Stimulated activated CD4-positive, alpha-beta T cell treated with anti-CD3 and anti-CD28 coated beads, Interleukin-1b, Interleukin-23, amount 100 ng/mL, for 4 hours (primary cell): ENCODE measurements at regions not wholly inside any gene's neighbourhood (a gene's known extent, or its start where the extent isn't known, plus 50 kb on each side); places are given as distances from the start of the nearest gene placed in this dataset.

ENCODE experiments used
- DNase-seq, 2 donors: peaks; one replicate each; pipeline ENCODE4 v3.0.0-alpha.2; 2020; ENCODE audit warnings: low read depth in 2 of 2

DNA sequence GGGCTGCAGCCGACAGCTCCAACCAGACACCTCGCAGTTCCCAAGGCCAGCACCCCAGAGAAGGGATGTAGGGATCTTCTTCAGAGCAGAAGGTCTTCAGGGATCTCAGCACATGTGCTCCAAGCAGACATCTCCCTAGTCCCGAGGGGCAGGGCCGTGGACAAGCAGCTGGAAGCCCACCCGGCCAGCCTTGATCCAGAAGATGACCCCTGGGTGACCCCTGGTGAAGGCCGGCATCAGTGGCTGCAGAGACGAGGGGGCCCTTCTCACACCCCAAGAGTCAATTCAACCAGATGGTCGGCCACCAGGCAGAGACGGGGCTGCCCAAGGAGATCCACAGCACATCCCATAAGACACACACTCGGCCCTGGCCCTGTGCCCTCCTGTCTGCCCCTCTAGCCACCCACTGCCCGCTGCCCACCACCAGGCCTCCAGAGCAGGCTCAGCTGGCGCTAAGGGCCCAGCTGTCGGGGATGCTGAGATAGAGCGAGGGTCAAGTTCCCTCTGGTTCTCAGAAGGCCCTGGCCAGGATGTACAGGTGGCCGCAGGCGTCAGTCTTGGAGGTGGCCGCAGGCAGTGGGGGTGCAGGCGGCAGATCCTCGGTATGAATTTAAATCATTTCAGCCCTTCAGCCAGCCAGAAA is 168.3 kb downstream of the BRD1 start:
- DNase-seq, result no peak

- no peak for DNase-seq
Observed at GRCh38 chr22:49658902-49659280, 168.8 kb downstream of the BRD1 start.

GRCh38 chr22:49657974-49658590 is 169.6 kb downstream of the BRD1 start:
- DNase-seq, result no peak

- peak; percentile 62 to 66 for DNase-seq
Observed at GRCh38 chr22:49657275-49657973, 170.2 kb downstream of the BRD1 start.

- DNase-seq, result peak in 1 of 2 donors; percentile 25
Observed at GRCh38 chr22:49656883-49657274, 170.8 kb downstream of the BRD1 start.

DNA sequence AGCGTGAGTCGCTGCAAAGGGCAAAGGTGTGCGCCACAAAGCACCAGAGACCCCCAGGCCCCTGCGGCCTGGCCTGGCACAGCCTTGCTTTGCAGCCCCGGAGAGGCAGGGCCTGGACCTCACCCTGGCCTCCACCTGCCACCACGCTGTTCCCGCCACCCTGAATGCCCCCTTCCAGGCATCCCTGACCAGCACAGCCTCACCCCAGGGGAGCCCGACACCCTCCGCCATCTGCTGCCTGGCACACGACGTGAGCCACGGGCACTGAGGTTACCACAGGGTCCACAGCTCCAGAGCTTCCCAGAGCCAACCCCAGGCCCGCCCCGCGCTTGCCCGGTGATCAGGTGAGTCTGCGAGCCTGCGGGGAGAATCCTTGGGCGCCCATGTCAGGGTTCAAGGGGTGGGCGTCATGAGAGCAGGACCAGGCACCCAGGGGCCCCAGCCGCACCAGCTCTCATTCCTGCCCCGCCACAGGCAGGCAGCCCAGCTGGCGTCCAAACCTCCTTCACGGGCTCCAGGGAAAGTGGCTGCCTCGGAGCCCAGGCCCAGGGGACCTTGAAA is 171.3 kb downstream of the BRD1 start:
- peak in 1 of 2 donors; percentile 13 for DNase-seq

DNA sequence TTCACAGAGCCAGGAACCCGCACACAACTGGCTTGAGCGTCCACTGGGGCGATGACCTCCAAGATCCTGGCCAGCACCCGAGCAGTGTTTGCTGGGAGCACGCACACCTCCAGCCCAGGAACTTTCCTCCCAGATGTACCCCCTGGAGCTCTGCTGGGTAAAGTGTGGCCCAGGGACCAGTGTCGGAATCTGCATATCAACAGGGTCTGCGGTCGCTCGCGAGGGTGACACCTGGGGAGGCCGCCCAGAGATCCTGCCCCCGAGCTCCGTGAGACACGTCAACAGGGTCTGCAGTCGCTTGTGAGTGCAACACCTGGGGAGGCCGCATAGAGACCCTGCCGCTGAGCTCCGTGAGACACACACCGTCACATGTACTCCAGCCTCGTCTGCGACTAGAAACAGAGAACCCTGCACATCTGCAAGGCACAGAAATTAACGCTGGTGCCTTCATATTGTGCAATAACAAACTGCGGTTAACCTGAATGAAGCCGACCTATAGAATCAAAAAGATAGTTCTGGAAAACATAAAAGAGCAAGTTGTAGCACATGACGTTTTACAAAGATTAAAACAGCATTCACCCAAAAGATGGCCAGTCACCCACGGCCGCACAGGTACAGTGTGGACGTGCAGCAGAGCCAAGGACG is 172.4 kb downstream of the BRD1 start:
- no peak for DNase-seq

DNA sequence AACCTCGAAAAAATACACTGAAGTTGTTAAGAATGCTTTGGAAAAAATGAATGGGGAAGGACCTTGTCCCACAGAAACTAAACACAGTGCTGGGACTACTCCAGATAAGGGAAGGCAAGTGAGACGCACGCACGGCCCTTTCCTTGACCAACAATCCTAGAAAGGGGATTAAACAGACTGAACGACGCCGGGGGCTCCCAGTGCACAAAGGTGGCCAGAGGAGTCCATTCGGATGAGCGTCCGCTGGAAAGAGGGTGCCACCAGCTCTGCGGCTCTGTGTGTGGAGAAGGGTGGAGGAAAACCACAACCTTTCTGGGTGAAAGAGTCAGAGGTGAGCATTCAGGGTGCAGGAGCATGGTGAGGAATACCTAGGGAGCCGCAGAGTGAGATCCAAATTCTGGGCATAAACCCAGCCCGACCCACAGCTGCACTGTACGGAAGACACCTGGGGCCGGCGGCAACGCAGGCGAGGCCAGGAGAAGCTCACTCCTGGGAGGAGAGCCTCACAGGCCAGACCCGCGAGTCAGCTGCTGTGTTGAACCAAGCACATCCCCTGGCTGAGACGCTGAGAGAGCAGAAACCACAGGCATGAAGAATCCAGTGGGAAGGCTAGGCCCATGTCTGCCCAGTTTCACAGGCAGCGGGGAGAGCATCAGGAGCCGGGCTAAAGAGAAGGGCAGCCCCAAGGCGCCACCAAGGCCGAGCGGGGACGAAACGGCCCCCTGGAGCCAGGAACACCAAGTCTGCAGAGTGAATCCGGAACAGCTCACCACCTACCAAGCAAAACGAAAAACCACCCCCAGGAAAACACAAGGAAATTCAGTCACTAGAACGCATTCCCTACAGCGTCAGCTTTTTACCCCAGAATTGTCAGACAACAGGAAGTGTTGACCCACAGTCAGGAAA is 177.1 kb downstream of the BRD1 start:
- DNase-seq, result no peak

DNA sequence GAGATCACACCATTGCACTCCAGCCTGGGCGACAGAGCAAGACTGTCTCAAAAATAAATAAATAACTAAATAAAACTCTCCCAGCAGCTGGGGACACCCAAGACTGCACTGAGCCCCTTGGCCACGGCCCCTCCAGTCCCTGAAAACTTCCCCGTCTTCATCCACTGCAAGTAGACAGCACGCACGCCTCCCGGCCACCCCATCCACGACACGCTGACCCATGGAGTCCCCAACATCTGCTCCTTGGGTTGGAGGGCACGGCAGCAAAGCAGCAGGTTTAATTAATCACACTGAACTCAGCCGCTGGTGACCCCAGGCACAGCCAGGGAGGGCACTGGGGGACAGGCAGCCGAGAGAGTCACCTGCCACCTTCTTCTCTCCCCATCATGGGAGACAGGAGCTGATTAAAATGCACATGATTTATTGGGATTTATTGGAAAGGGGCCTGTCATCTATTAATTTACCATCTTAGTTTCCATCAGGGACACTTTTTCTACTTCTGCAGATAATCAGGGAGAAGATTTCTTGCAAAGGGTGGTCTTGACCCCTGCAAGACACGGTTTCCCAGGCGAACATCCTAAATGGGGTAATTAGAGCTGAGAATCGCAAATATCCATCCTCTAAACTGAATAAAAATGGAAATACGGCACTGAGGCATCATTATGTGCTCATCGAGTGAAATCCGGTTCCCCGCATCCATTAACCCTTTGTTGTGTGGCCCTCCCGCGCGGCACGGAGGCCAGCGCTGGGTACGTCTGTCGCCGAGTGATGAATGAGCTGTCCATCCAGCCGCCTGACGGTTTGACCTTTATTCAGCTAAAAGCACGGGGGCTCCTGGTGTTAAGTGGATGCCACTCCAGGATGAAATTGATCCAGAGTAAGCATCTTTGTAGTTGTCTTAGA is 178.3 kb downstream of the BRD1 start:
- no peak for DNase-seq

- no peak for DNase-seq
Observed at GRCh38 chr22:49648053-49648452, 179.6 kb downstream of the BRD1 start.

GRCh38 chr22:49647627-49648026 is 180.0 kb downstream of the BRD1 start:
- DNase-seq, result no peak

DNA sequence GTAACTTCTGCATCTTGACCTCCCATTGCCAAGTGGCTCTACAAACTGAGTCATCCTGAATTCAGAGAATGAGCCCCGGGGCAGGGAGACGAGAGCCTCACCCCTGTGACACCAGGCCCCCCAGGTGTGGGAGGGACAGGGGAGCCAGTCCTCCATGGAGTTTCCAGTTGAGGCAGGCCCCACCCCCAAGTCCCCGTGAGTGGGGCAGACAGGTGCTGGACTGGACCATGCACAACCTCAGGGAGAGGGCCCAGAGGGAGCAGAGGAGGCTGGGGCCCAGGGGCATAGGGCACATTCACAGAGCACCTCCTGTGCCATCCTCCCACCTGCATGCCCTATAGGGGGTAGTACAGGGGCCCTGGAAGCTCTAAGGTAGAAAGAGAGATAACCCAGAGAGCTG is 180.8 kb downstream of the BRD1 start:
- DNase-seq, result no peak

DNA sequence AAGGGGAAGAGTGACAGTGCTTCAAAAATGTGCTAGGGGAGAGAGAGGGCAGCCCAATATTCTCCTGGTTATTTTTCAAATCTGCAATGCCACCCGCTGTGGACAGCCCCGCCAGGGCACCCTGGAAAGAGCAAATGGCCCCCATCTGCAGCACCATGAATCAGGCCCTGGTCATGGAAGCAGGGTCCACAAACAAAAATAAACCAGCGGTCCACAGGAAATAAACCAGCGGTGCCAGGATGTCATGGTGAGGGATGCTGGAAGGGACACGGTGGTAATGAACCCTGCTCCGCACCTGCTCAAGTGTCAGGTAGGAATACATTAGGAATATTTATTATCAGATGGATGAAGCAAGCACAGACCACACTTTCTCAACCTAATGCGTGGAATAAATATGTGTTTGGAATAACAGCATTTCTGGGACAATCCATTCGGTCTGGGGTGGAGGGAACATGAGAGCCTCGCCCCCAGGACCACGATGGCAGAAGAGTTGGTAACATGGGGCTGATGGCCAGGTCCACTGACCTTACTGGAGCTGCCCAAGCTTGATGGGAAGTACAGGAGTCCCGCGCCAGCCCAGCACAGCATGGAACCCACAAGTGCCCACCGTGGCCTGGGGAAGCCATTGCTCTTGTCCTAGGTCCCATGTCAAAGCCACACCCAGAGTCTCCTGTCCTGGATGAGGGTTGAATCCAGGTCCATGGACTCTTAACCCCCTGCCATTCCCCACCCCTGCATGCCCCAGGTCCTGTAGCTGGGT is 181.7 kb downstream of the BRD1 start:
- no peak for DNase-seq

GRCh38 chr22:49645257-49645656 is 182.4 kb downstream of the BRD1 start:
- no peak for DNase-seq

DNA sequence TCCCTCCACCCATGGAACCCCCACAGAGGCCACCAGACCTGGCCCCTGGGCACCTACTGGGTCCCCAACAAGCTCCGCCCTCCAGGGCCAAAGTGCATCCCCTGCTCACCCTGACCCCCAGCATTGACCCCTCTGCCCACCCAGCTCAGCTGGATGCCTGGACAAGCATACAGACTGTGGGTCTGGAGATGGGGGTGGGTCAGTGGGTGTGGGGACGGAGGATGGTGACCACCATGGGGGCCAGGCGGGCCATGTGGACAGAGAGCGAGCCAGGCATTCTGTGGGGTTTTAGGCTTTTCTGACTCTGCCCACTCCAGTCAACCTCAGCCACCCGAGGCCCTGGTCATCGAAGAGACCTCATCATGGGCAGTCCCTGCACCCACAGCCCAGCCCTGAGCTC is 183.7 kb downstream of the BRD1 start:
- DNase-seq, result no peak

- no peak for DNase-seq
Observed at GRCh38 chr22:49643466-49643865, 184.2 kb downstream of the BRD1 start.

DNA sequence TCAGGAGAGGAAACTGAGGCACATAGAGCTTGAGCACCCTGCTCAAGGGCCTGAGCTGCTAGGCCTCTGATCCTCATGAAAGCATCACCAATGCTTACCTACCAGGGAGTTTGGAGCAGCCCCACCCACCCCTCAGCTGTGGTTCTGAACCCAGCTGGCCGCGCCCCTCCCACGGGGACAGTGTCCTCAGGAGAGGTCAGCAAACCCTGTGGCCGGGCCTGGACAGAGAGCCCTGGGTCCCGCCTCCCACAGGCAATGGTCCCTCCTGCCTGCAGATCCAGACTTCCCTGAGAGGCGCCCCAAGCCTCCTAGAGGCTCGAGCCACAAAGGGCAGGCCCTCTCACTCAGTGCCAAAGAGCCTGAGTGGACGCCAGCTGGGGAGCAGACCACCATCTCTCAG is 184.9 kb downstream of the BRD1 start:
- no peak for DNase-seq

- DNase-seq, result no peak
Observed at GRCh38 chr22:49642331-49642730, 185.3 kb downstream of the BRD1 start.

- DNase-seq, result no peak
Observed at GRCh38 chr22:49641770-49642313, 185.8 kb downstream of the BRD1 start.
